GM19467 (cell line): ENCODE measurements at regions not wholly inside any gene's neighbourhood (a gene's known extent, or its start where the extent isn't known, plus 50 kb on each side); places are given as distances from the start of the nearest gene placed in this dataset.

ENCODE experiments used
- ATAC-seq: cut with Tn5 transposase; IDR thresholded peaks from one replicate; pipeline ENCODE4 v1.9.1; 2021; ENCODE audit warnings: mild to moderate bottlenecking, moderate library complexity; ENCODE audit not compliant: unreplicated experiment

DNA sequence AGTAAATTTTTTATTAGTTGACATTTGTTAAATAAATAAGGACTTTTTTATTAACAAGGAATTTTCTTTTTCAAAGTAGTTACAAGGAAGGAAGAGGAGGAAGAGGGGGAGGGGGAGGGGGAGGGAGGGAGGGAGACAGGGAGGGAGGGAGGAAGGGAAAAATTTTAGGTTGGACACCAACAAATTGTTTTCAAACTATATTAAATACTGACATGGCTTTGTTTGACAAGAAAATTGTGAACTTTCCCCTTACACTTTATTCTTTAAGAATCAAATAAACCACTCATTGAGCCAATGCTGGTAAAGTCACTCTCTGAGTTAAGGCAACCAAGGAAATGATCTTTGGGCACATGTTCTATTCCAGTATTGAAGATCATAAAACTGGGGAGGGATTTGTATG, 115.7 kb upstream of the PPP2R3A start:
- ATAC-seq = no peak

- ATAC-seq = no peak
Measured at GRCh38 chr3:135851201-135852081, 114.1 kb upstream of the PPP2R3A start.

DNA sequence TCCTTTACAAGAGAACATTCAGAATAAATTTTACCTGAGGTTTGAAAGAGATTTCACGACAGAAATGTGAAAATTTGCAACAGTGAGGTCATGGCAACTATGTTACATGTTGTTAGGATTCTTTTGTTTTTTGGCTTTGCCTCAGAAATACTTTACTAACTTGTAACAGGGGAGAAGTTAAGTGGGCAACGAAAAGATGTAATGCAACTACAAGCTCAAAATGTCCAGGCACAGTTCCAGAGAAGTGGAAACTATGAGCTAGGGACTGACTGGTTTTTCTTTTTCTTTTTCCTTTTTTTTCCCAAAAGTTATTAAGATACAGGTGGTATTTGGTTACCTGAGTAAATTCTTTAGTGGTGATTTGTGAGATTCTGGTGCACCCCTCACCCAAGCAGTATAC, 111.5 kb upstream of the PPP2R3A start:
- no peak for ATAC-seq

DNA sequence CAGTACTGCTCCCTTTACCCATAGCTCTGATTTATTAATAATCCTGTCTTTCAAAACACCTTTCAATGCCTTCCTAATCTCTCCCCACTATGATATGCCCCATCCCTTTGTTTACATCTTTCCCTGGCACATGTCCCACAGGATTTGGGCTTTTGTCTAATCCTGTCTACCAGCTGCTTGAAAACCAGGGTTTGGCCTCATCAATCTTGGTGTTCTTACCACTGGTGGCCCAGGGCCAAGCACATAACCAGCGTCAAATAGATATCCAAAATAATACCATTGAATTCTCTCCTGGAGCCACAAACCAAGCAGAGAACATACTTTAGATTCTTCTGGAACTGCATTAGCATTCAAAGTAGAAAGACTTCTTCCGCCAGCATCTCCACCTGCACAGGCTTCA, 104.8 kb upstream of the PPP2R3A start:
- no peak for ATAC-seq

DNA sequence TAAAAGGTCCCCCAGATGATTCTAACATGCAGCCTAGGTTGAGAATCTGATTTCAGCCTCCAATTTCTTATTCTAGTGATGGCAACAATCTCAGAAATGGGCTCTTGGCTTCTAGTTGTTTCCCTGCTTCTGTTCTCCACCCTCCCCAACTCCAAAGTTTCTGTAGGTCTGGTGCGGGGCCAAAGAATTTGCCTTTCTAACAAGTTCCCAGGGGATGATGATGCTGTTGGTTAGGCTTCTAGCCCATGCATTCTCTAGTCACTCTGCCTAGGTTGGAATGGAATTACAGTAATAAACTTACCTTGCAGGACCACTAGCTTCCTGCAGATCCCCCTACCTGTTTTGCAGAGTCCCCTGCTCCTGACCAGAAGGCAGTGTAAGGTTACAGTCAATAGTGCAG, 103.2 kb upstream of the PPP2R3A start:
- ATAC-seq = no peak

- ATAC-seq = no peak
Measured at GRCh38 chr3:135864060-135864459, 101.5 kb upstream of the PPP2R3A start.

DNA sequence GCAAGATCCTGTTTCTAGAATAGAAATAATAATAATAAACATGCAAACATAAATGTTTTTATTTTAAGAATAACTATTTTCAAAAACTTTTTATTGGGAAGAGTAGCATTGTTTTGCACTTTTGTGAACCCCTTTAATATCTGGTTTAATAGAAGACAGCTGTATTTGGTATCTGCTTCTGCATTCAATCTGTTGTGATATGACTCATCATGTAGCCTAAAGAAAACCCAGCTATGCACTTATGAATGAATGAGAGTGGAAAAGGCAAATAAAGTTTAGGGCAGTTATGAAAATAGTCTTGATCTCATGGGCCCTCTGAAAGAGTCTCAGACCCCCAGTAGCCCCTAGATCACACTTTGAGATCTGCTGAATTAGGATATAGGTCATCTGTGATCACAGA, 100.4 kb upstream of the PPP2R3A start:
- no peak for ATAC-seq

DNA sequence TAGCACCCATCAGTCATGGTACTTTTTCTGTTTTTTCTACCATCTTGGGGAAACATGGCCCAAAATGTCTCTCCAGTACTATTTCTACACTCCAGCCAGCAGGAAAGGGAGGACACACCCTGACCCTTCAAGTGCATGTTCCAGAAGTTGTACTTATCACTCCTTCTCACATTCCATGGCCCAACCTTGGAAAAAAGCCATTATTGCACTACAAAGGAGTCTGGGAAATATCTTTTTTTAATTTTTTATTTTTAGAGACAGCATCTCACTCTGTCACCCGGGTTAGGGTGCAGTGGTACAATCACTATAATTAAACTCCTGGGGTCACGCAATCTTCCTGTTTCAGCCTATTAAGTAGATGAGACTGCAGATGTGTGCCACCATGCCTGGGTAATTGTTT, 100.0 kb upstream of the PPP2R3A start:
- ATAC-seq = no peak

DNA sequence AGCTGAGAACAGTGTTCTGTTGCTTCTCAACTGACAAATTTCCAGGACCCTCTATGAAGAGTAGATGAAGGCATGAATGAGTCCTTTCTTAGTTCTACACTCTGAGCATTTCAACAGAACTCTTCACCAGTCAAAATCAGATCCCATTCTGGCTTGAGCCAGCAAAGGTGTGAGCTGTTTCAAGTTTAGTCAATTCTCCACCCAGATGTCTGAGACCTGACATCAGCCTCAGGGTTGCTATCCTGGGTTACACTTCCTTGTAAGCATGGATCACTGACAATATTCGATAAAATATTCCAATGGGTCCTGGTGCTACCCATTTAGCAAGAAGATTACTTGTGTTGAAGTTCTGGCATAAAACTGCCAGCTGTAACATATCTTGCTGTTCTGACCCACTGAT, 97.6 kb upstream of the PPP2R3A start:
- no peak for ATAC-seq

DNA sequence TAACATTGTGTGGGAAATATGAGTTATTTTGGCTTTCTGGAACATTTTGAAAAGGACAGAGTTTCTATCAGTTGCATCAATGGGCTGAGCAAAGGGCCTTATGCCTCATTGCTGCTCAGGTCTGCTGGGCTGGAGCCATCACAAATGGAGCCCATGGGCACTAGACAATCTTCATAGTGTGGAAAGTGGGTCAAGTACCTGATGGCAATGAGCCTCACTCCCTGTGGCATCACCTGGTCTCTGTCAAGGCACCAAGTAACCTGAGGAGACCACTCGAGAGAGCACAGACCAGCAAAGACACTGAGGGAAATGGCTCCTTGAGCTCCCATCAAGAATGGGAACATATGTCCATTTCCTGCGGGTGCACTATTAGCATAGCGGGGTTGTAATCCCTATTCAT, 96.7 kb upstream of the PPP2R3A start:
- ATAC-seq = no peak

GRCh38 chr3:135869439-135870105, 96.0 kb upstream of the PPP2R3A start:
- no peak for ATAC-seq

DNA sequence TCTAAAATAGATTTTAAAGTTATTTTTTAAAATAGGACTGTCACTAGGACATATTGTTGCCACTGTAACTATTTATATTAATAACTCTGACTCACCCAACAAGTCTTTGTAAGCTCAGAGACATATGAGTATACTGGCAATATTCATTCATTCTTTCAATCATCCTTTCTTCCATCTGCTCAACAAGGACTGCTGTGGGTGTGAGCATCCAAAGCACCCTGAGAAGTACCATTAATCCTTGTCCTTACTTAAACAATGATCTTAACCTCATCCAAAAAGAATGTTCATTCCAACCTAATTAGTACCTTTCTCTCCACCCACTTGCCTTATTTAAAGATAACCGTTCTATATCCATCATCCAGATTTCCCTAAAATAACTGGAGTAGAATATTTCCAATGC, 94.2 kb upstream of the PPP2R3A start:
- ATAC-seq = no peak

DNA sequence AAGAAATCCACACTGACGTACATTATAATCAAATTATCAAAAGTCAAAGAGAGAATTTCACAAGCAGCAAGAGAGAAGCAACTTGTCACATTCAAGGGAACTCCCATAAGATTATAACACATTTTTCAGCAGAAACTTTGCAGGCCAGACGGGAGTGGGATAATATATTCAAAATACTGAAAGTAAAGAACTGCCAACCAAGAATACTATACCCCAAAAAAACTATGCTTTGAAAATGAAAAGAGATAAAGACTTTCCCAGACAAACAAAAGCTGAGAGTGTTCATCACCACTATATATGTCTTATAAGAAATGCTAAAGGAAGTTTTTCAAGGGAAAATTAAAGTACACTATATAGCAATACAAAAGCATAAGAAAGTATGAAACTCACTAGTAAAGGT, 91.5 kb upstream of the PPP2R3A start:
- ATAC-seq = no peak

DNA sequence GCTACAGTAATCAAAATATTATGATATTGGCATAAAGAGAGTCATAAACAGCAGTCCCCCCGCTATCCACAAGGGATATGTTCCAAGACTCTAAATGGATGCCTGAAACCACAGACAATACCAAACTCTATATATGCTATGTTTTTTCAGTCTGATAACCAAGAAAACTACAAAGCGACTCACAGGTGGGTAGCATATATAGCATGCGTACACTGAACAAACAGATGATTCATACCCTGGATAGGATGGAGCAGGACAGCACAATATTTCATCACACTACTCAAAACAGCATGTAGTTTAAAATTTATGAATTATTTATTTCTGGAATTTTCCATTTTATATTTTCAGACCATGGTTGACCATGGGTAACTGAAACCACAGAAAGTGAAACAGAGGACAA, 87.0 kb upstream of the PPP2R3A start:
- no peak for ATAC-seq

GRCh38 chr3:135885885-135886284, 79.6 kb upstream of the PPP2R3A start:
- ATAC-seq = no peak

GRCh38 chr3:135887220-135887619, 78.3 kb upstream of the PPP2R3A start:
- ATAC-seq = no peak

DNA sequence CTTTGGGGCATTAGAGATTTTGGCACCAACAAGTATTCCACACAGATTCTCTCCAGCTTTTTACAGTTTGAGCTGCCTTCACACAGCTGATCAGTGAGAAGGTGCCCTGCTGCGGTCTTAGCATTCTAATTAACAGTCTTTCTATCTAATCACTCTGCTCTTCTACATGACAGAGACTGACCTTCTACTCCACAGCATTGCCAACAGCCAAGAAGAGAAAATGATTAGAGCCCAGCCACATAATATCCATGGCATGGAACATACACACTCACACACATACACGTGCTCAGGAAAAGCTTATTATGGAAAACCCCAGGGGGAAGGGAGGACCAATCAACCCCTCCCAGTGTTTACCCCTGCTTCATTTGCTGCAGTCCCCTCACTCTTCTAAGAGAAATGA, 76.1 kb upstream of the PPP2R3A start:
- ATAC-seq = no peak

DNA sequence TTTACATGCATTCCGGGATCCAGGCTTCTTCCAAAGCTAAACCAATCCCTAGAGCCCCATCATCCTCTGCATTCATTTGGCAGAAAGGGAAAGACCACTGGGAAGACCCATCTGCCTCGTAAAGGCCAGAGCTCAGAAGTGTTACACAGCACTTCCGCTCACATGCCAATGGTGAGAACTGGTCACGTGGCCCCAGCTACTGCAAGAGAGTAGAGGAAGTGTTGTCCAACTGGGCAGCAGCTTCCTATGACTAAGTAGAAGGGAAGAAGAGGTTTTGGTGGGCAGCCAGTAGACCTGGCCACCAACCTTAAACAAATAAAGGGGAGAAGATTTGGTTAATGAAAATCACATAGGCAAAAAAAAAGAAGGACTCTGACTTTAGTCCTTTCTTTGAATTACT, 74.4 kb upstream of the PPP2R3A start:
- ATAC-seq = no peak

DNA sequence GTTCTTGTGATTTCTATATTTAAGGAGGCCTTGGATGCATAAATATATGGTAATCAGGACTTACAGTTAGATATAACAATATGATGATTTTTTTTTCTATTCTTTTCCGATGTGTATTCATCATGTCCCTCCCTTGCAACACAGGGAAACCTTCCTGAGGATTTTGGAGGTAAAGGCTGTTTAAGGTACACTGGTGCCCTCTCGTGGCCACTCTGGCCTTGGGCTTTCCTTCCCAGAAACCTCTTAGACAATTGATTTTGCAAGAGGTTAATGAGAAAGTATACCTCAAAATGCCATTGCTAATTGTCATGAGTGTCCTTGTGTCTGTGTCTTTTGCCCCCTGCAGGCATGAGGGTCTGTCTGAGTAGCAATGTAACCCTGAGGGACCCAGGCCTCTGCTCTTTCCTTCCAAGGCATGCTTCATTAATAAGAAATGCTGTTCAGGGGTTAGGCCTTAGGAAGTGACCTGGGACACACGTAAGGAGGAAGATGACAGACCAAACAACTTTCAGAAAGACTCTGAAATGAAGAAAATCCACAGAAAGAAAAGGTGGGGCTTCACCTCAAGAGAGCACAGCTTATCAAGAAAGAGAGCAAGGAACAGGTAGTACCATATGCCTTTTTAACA, 70.3 kb upstream of the PPP2R3A start:
- no peak for ATAC-seq

GRCh38 chr3:135895734-135896121, 69.8 kb upstream of the PPP2R3A start:
- ATAC-seq = no peak

GRCh38 chr3:135896613-135897012, 68.9 kb upstream of the PPP2R3A start:
- ATAC-seq = no peak

- ATAC-seq = no peak
Measured at GRCh38 chr3:135897715-135898114, 67.8 kb upstream of the PPP2R3A start.
